GM12864 (cell line): ENCODE measurements at regions not wholly inside any gene's neighbourhood (a gene's known extent, or its start where the extent isn't known, plus 50 kb on each side); places are given as distances from the start of the nearest gene placed in this dataset.
"Not testable (repeated sequence)": the region's sequence is repeated elsewhere in the genome, so short reads cannot be mapped to it uniquely, and the experiment has no call there.

Source experiments
- DNase-seq: peaks from one replicate; pipeline ENCODE4 v3.0.0-alpha.2; 2011; ENCODE audit warnings: low read depth
- H3K4me3 ChIP-seq: 2 replicates; pipeline ENCODE4 v1.5.1; 2011; ENCODE audit warnings: mild to moderate bottlenecking, low read depth, low read length, control low read depth
- CTCF ChIP-seq: IDR thresholded peaks from 2 replicates; pipeline ENCODE4 v1.5.1; 2011; ENCODE audit warnings: low read depth, mild to moderate bottlenecking, moderate library complexity, low read length, control low read depth, inconsistent platforms; ENCODE audit errors: missing control alignments

GRCh38 chr21:10451274-10451673 is 70.1 kb upstream of the TPTE start:
- not testable (repeated sequence) for H3K4me3 ChIP-seq, DNase-seq

GRCh38 chr21:10457765-10458164 is 63.6 kb upstream of the TPTE start:
- not testable (repeated sequence) for DNase-seq, H3K4me3 ChIP-seq

- not testable (repeated sequence) for H3K4me3 ChIP-seq, DNase-seq
Measured at GRCh38 chr21:10460957-10461356, 60.4 kb upstream of the TPTE start.

- DNase-seq, H3K4me3 ChIP-seq: not testable (repeated sequence)
Measured at GRCh38 chr21:10461445-10461844, 59.9 kb upstream of the TPTE start.

- no peak overlapping the region for H3K4me3 ChIP-seq
- no peak for DNase-seq
- no peak for TF ChIP-seq CTCF
Measured at GRCh38 chr21:10463156-10463555, 58.2 kb upstream of the TPTE start.

GRCh38 chr21:10464975-10465374 is 56.4 kb upstream of the TPTE start:
- DNase-seq, result no peak
- no peak overlapping the region for H3K4me3 ChIP-seq
- no peak for TF ChIP-seq CTCF

GRCh38 chr21:10465524-10466110 is 55.8 kb upstream of the TPTE start:
- not testable (repeated sequence) for H3K4me3 ChIP-seq, DNase-seq

- no peak for TF ChIP-seq CTCF
- no peak for DNase-seq
- no peak overlapping the region for H3K4me3 ChIP-seq
Measured at GRCh38 chr21:10466200-10466599, 55.2 kb upstream of the TPTE start.
